Pons (tissue), 1 donor: ENCODE measurements at regions not wholly inside any gene's neighbourhood (a gene's known extent, or its start where the extent isn't known, plus 50 kb on each side); places are given as distances from the start of the nearest gene placed in this dataset.
"Not testable (repeated sequence)": the region's sequence is repeated elsewhere in the genome, so short reads cannot be mapped to it uniquely, and the experiment has no call there.

ENCODE experiments used
- DNase-seq: peaks from one replicate; pipeline ENCODE4 v3.0.0-alpha.2; 2016; ENCODE audit warnings: low spot score

- DNase-seq = no peak
Observed at GRCh38 chrX:109172091-109172602, 309.7 kb downstream of the GUCY2F start.

- no peak for DNase-seq
Observed at GRCh38 chrX:109155161-109155560, 326.7 kb downstream of the GUCY2F start.

- not testable (repeated sequence) for DNase-seq
Observed at GRCh38 chrX:109144173-109144572, 337.7 kb downstream of the GUCY2F start.

GRCh38 chrX:109140463-109140862 is 341.4 kb downstream of the GUCY2F start:
- DNase-seq = no peak

GRCh38 chrX:109134777-109135176 is 347.1 kb downstream of the GUCY2F start:
- DNase-seq = no peak

GRCh38 chrX:109125304-109125703 is 356.6 kb downstream of the GUCY2F start:
- DNase-seq = no peak

- no peak for DNase-seq
Observed at GRCh38 chrX:109089359-109089758, 353.0 kb upstream of the IRS4 start.

- DNase-seq = no peak
Observed at GRCh38 chrX:109077788-109078187, 341.4 kb upstream of the IRS4 start.

GRCh38 chrX:109054181-109054581 is 317.8 kb upstream of the IRS4 start:
- peak; percentile 0 for DNase-seq

GRCh38 chrX:109049903-109050302 is 313.5 kb upstream of the IRS4 start:
- no peak for DNase-seq

GRCh38 chrX:109049416-109049815 is 313.1 kb upstream of the IRS4 start:
- no peak for DNase-seq

- DNase-seq = no peak
Observed at GRCh38 chrX:109040057-109040456, 303.7 kb upstream of the IRS4 start.

GRCh38 chrX:109036624-109037023 is 300.3 kb upstream of the IRS4 start:
- DNase-seq = no peak

GRCh38 chrX:108993909-108994308 is 257.5 kb upstream of the IRS4 start:
- no peak for DNase-seq

GRCh38 chrX:108972899-108973298 is 236.5 kb upstream of the IRS4 start:
- DNase-seq = not testable (repeated sequence)

GRCh38 chrX:108947205-108947604 is 210.8 kb upstream of the IRS4 start:
- no peak for DNase-seq

GRCh38 chrX:108946531-108946930 is 210.2 kb upstream of the IRS4 start:
- no peak for DNase-seq

- DNase-seq = no peak
Observed at GRCh38 chrX:108945883-108946523, 209.6 kb upstream of the IRS4 start.

- DNase-seq = no peak
Observed at GRCh38 chrX:108914791-108915190, 178.4 kb upstream of the IRS4 start.

GRCh38 chrX:108903831-108904230 is 167.5 kb upstream of the IRS4 start:
- not testable (repeated sequence) for DNase-seq

- DNase-seq = no peak
Observed at GRCh38 chrX:108900333-108900732, 164.0 kb upstream of the IRS4 start.

- DNase-seq = not testable (repeated sequence)
Observed at GRCh38 chrX:108896349-108896748, 160.0 kb upstream of the IRS4 start.

- DNase-seq = no peak
Observed at GRCh38 chrX:108892501-108892900, 156.1 kb upstream of the IRS4 start.

- DNase-seq = no peak
Observed at GRCh38 chrX:108875548-108875947, 139.2 kb upstream of the IRS4 start.
